ENCODE measurements at regions not wholly inside any gene's neighbourhood (a gene's known extent, or its start where the extent isn't known, plus 50 kb on each side); places are given as distances from the start of the nearest gene placed in this dataset.
"Not testable (repeated sequence)": the region's sequence is repeated elsewhere in the genome, so short reads cannot be mapped to it uniquely, and the experiment has no call there.

- no peak for DNase-seq (ENCODE audit: low read depth in 2 of 2)
Measured at GRCh38 chr3:17905996-17906395, 163.6 kb upstream of the TBC1D5 start.

- no peak for DNase-seq (ENCODE audit: low read depth in 2 of 2)
Measured at GRCh38 chr3:17901893-17902292, 159.5 kb upstream of the TBC1D5 start.

GRCh38 chr3:17894434-17895060, 152.1 kb upstream of the TBC1D5 start:
- DNase-seq (ENCODE audit: low read depth in 2 of 2): peak in 1 of 2 donors; percentile 11

DNA sequence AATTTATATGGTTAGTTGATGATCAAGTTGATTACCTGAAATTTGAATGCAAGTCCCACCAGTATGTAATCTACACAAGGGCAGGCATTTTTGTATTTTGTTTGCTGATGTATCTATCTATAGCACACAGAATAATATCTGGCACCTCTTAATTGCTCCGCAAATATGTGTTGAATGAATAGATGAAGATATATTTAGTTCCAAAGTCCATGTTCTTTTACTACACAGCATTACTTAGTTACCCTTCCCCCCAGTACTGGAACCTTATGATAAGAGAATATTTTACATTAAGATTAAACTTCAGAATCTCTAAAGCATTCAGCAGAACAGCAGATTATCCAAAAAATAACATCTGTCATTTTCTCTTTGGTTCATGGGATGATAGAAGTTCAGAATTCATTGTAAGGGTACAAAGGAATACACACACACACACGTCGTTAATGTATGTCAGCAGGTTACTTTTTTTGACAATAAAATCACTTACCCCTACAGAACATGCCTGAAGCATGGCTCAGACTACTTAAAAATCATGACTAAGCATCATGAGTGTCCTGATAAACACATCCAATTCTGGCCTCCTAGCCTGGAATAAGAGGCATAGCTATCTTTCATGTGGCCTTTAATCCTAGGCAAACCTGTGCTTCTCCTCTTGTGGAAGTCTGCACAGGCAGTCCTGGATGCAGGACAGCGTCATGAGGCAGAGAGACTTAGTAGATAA, 148.9 kb upstream of the TBC1D5 start:
- no peak for DNase-seq (ENCODE audit: low read depth in 2 of 2)

DNA sequence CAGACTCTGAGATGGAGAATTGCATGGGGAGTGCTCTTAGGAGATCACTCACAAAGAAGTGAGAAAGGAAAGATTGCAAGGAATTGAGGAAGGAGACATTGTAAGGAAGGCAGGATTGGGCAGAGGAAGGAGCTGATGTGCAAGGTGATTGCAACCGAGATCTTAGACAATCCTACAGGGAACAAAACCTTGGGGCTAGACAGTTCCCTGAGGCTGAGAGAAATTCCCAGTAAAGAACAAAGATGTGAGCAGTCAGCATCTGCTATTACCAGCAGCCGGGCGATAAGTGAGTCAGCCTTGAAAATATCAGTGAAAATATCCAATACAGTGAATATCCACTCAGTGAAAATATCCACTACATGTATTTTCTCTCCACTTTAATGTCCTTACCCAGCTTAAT, 143.6 kb upstream of the TBC1D5 start:
- no peak for DNase-seq (ENCODE audit: low read depth in 2 of 2)

DNA sequence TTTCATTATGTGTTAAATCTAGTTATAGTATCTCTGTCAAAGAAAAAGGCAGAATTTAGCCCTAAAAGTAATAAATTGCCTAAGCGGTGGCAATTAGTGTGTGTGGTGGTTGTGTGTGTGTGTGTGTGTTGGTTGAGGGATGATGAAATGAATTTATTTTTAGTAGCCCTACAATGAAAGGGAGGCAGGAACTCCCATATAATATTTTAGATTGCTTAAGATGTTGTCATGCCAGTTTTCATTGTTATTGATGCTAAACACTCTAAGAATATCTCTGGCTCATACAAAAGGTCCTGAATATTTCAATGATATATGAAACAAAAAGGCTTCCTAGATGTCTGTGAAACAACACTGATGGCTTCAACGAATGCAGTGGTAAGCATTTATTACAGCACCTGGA, 140.6 kb upstream of the TBC1D5 start:
- no peak for DNase-seq (ENCODE audit: low read depth in 2 of 2)

- no peak for DNase-seq (ENCODE audit: low read depth in 2 of 2)
Measured at GRCh38 chr3:17877299-17877698, 134.9 kb upstream of the TBC1D5 start.

- DNase-seq (ENCODE audit: low read depth in 2 of 2): no peak
Measured at GRCh38 chr3:17874636-17875035, 132.2 kb upstream of the TBC1D5 start.

- DNase-seq (ENCODE audit: low read depth in 2 of 2): no peak
Measured at GRCh38 chr3:17872457-17872856, 130.0 kb upstream of the TBC1D5 start.

GRCh38 chr3:17865631-17866030, 123.2 kb upstream of the TBC1D5 start:
- no peak for DNase-seq (ENCODE audit: low read depth in 2 of 2)

- no peak for DNase-seq (ENCODE audit: low read depth in 2 of 2)
Measured at GRCh38 chr3:17861476-17861875, 119.0 kb upstream of the TBC1D5 start.

DNA sequence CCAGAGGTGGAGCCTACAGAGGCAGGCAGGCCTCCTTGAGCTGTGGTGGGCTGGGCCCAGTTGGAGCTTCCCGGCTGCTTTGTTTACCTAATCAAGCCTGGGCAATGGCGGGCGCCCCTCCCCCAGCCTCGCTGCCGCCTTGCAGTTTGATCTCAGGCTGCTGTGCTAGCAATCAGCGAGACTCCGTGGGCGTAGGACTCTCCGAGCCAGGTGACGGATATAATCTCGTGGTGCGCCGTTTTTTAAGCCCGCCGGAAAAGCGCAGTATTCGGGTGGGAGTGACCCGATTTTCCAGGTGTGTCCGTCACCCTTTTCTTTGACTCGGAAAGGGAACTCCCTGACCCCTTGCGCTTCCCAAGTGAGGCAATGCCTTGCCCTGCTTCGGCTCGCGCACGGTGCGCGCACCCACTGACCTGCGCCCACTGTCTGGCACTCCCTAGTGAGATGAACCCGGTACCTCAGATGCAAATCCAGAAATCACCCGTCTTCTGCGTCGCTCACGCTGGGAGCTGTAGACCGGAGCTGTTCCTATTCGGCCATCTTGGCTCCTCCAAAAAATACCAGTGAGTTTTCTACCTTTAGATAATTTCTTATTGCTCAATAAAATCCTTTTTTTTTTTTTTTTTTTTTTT, 118.5 kb upstream of the TBC1D5 start:
- not testable (repeated sequence) for DNase-seq (ENCODE audit: low read depth in 2 of 2)

- DNase-seq (ENCODE audit: low read depth in 2 of 2): no peak
Measured at GRCh38 chr3:17852217-17852616, 109.8 kb upstream of the TBC1D5 start.

- no peak for DNase-seq (ENCODE audit: low read depth in 2 of 2)
Measured at GRCh38 chr3:17850448-17850847, 108.0 kb upstream of the TBC1D5 start.

DNA sequence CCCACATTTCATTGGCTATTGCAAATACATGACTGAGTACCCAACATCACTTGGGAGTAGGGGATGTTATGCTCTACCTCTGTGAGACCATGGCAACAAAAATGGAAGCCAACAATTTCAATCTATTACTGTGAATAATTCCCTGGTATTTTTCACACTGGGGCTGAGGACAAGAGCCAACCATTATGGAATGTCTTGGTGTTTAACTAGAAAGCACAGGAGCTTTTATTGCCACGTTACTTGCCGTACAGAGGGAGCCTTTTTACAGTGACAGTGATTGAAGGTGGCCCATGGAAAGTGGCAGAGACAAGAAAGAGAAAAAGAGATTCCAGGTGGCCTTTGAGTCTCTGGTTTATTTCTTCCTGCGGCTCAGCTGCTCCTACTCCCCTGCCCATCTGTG, 105.7 kb upstream of the TBC1D5 start:
- DNase-seq (ENCODE audit: low read depth in 2 of 2): no peak

GRCh38 chr3:17847156-17847555, 104.7 kb upstream of the TBC1D5 start:
- DNase-seq (ENCODE audit: low read depth in 2 of 2): no peak

DNA sequence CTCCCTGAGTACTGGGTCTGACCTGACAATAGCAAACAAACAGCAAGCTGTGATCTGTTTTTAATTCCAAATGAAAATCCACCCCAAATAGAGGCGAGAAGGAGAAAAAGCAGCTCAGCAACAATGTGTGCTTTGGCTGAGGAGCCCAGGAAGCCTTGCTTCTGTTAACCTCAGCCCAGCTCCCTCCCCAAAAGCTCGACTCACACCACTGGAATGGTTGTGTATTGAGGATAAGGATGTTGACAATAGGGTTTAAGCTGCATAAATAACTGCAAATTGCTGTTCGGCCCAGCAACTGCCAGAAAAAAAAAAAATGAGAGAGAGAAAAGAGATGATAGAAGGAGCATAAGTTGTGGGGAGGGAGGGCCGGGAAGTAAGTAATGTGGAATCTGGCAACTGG, 104.0 kb upstream of the TBC1D5 start:
- no peak for DNase-seq (ENCODE audit: low read depth in 2 of 2)

DNA sequence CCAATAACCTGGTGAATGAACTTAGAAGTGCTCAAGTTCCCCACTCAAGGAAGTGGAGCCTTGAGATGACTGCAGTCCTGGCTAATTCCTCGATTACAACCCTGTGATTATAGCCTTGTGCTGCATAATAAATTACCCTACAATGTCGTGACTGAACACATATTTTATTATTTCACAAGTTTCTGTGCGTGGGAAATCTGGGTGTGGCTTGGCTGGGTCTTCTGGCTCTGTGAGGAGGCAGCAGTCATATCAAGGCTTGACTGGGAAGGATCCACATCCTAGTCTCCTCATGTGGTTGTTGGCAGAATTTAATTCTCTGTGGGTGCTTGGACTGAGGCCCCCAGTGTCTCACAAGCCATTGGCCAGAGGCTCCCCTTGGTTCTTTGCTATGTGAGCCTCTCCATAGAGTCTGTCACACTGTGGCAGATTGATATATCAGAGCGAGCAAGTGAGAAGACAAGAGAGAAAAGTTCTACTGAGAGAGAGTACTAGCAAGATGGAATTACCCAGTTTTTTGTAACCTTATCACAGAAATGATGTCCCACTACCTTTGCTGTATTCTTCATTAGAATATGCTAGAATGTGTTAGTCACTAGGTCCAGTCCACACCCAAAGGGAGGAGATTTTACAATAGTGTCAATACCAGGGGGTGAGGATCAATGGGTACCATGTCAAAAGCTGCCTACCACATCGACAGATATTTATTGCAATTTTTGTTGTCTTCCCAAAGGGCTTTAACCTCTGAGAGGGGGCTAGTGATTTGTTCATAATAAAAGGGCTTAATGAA, 102.8 kb upstream of the TBC1D5 start:
- no peak for DNase-seq (ENCODE audit: low read depth in 2 of 2)

DNA sequence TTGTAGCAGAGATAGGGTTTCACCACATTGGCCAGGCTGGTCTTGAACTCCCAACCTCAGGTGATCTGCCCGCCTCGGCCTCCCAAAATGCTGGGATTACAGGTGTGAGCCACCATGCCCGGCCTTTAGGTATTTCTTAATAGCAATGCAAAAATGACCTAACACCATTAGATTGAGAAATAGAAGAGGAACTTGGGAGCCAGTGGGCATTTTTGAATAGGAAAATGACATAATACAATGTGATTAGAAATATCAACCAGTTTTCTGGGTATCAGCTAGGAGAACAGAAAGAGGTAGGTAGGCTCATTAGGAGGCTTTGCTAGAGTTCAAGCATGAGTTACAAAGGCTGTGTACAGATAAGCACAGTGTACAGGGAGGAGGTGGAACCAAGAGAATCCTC, 101.8 kb upstream of the TBC1D5 start:
- DNase-seq (ENCODE audit: low read depth in 2 of 2): no peak

DNA sequence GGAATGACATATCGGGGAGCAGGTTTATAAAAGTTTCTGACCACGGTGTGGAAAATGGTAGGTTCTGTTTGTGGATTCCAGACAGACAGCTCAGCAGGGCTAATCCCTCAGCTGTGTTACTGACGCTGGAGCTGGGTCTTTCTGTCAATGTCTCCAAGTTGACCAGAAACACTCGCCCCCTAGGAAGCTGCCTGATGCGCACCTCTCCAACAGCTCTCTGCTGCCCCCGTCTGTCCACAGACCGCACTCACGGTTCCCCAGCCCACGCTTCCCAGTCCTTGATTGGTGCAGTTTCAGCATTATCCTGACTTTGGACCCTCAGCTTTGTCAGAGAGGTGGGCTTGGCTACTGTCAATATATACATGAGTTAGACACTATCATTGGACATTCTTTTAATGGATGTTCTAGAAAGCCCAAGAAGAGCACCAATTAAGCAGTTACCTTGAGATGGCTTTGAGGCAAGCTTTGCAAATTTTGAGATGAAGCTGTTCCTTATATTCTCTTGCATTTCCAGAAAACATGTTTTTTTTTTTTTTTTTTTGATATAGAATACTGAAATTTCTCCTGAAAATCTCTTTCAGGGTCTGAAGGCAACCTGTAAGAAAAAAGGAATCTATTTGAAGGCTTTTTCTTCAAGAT, 98.9 kb upstream of the TBC1D5 start:
- peak; percentile 68 to 73 for DNase-seq (ENCODE audit: low read depth in 2 of 2)

- no peak for DNase-seq (ENCODE audit: low read depth in 2 of 2)
Measured at GRCh38 chr3:17840651-17841050, 98.2 kb upstream of the TBC1D5 start.

GRCh38 chr3:17840126-17840525, 97.7 kb upstream of the TBC1D5 start:
- no peak for DNase-seq (ENCODE audit: low read depth in 2 of 2)

Data from activated CD4-positive, alpha-beta T cell treated with anti-CD3 and anti-CD28 coated beads for 24 hours (primary cell).